ENCODE measurements at regions not wholly inside any gene's neighbourhood (a gene's known extent, or its start where the extent isn't known, plus 50 kb on each side); places are given as distances from the start of the nearest gene placed in this dataset.

DNA sequence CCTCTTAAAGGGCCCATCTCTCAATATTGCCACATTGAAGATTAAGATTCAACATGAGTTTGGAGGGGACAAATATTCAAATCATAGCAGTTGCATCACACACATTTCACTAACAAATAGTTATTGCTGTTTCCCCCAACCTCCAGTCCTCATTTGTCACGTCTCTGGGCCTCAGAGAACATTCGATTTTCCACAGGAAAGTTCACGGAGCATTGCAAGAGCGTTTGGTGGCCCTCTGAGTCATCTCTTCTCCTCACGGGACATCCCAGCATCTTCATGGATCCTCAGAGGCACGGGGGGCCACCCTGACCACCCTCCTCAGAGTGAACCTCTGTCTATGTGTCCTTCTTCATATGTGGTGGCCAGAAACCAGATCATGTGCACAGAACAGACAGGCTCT is 50.3 kb upstream of the CHST15 start:
- ChIA-PET CTCF (no interaction called here), POLR2A (no interaction called here)
- ATAC-seq (no peak), DNase-seq (ENCODE audit: low spot score) (no peak)
- Mint-ChIP-seq H3K4me3 (no peak overlapping the region), H3K27me3 (ENCODE audit: low read depth) (no peaks in the 10 kb centered on the region), H3K27ac (no peak overlapping the region), H3K9me3 (peaks cover 5% of the 10 kb centered on the region), H3K4me1 (peaks cover 2% of the 10 kb centered on the region; the same call in 1 of the 2 replicates), H3K36me3 (no peaks in the 10 kb centered on the region)
- TF ChIP-seq, protein P1, sequence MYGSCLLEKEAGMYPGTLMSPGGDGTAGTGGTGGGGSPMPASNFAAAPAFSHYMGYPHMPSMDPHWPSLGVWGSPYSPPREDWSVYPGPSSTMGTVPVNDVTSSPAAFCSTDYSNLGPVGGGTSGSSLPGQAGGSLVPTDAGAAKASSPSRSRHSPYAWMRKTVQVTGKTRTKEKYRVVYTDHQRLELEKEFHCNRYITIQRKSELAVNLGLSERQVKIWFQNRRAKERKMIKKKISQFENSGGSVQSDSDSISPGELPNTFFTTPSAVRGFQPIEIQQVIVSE (CRISPR knock-in tag; IDR thresholded peaks at IDR 0.05; ENCODE audit: borderline replicate concordance): no peak
- TF ChIP-seq SMAD4 (CRISPR knock-in tag; IDR thresholded peaks at IDR 0.05) (no peak), OVOL2 (CRISPR knock-in tag; IDR thresholded peaks at IDR 0.05; ENCODE audit: borderline replicate concordance) (no peak), ZNF396 (CRISPR knock-in tag; IDR thresholded peaks at IDR 0.05; ENCODE audit: borderline replicate concordance) (no peak), CREB1 (CRISPR knock-in tag; IDR thresholded peaks at IDR 0.05) (no peak), ELF4 (CRISPR knock-in tag; IDR thresholded peaks at IDR 0.05; ENCODE audit: low read depth) (no peak), TEAD4 (CRISPR knock-in tag; IDR thresholded peaks at IDR 0.05) (no peak), NFE2L1 (CRISPR knock-in tag; IDR thresholded peaks at IDR 0.05) (no peak), MYBL2 (CRISPR knock-in tag; IDR thresholded peaks at IDR 0.05) (no peak), ZNF416 (CRISPR knock-in tag; IDR thresholded peaks at IDR 0.05) (no peak), ZNF263 (CRISPR knock-in tag; IDR thresholded peaks at IDR 0.05; ENCODE audit: low read depth) (no peak), GABPB1 (CRISPR knock-in tag; IDR thresholded peaks at IDR 0.05) (no peak), JAZF1 (CRISPR knock-in tag; IDR thresholded peaks at IDR 0.05) (no peak), IRF2 (CRISPR knock-in tag; IDR thresholded peaks at IDR 0.05; ENCODE audit: borderline replicate concordance, low read depth) (no peak)
- TF ChIP-seq, protein P2, sequence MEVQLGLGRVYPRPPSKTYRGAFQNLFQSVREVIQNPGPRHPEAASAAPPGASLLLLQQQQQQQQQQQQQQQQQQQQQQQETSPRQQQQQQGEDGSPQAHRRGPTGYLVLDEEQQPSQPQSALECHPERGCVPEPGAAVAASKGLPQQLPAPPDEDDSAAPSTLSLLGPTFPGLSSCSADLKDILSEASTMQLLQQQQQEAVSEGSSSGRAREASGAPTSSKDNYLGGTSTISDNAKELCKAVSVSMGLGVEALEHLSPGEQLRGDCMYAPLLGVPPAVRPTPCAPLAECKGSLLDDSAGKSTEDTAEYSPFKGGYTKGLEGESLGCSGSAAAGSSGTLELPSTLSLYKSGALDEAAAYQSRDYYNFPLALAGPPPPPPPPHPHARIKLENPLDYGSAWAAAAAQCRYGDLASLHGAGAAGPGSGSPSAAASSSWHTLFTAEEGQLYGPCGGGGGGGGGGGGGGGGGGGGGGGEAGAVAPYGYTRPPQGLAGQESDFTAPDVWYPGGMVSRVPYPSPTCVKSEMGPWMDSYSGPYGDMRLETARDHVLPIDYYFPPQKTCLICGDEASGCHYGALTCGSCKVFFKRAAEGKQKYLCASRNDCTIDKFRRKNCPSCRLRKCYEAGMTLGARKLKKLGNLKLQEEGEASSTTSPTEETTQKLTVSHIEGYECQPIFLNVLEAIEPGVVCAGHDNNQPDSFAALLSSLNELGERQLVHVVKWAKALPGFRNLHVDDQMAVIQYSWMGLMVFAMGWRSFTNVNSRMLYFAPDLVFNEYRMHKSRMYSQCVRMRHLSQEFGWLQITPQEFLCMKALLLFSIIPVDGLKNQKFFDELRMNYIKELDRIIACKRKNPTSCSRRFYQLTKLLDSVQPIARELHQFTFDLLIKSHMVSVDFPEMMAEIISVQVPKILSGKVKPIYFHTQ (CRISPR knock-in tag; IDR thresholded peaks at IDR 0.05): no peak
- TF ChIP-seq, protein P3, sequence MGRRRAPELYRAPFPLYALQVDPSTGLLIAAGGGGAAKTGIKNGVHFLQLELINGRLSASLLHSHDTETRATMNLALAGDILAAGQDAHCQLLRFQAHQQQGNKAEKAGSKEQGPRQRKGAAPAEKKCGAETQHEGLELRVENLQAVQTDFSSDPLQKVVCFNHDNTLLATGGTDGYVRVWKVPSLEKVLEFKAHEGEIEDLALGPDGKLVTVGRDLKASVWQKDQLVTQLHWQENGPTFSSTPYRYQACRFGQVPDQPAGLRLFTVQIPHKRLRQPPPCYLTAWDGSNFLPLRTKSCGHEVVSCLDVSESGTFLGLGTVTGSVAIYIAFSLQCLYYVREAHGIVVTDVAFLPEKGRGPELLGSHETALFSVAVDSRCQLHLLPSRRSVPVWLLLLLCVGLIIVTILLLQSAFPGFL (CRISPR knock-in tag; IDR thresholded peaks at IDR 0.05; ENCODE audit: borderline replicate concordance): no peak
- TF ChIP-seq, protein P4, sequence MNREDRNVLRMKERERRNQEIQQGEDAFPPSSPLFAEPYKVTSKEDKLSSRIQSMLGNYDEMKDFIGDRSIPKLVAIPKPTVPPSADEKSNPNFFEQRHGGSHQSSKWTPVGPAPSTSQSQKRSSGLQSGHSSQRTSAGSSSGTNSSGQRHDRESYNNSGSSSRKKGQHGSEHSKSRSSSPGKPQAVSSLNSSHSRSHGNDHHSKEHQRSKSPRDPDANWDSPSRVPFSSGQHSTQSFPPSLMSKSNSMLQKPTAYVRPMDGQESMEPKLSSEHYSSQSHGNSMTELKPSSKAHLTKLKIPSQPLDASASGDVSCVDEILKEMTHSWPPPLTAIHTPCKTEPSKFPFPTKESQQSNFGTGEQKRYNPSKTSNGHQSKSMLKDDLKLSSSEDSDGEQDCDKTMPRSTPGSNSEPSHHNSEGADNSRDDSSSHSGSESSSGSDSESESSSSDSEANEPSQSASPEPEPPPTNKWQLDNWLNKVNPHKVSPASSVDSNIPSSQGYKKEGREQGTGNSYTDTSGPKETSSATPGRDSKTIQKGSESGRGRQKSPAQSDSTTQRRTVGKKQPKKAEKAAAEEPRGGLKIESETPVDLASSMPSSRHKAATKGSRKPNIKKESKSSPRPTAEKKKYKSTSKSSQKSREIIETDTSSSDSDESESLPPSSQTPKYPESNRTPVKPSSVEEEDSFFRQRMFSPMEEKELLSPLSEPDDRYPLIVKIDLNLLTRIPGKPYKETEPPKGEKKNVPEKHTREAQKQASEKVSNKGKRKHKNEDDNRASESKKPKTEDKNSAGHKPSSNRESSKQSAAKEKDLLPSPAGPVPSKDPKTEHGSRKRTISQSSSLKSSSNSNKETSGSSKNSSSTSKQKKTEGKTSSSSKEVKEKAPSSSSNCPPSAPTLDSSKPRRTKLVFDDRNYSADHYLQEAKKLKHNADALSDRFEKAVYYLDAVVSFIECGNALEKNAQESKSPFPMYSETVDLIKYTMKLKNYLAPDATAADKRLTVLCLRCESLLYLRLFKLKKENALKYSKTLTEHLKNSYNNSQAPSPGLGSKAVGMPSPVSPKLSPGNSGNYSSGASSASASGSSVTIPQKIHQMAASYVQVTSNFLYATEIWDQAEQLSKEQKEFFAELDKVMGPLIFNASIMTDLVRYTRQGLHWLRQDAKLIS (CRISPR knock-in tag; IDR thresholded peaks at IDR 0.05; ENCODE audit: borderline replicate concordance): no peak

Data from WTC11 (cell line).